ENCODE measurements at regions not wholly inside any gene's neighbourhood (a gene's known extent, or its start where the extent isn't known, plus 50 kb on each side); places are given as distances from the start of the nearest gene placed in this dataset.

DNA sequence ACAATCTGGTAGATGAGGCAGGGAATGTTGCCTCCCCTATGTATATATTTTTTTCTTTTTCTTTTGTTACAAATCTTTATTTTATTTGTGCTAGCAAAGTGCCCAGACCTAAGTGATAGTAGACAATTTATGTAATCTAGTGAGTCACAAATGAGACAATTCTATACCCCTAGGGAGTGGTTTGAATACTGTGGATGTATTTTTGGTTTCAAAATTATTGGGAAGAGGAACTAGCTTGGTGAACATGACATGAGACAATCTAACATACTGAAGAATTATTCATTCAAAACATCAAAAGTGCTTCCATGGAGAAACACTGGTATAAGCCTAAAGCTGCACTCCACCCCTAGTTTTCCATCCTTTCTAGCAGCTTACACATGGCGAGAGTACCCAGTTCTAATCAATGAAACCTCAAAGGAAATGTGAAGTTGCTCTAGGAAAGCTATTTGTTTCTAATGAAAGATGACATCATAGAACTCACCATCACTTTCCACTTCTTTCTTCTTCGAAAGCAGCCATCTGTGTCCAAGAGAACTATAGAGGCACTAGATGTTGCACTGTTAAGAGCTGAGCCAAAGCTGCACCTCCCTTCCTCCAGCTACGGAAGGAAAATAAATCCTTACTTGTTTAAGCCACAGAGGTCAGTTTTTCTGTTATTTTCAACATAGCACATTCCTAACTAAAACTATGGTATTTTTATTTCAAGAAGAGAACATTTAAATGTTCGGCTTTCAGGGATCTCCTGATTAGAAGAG, 764.6 kb downstream of the LTN1 start:
- H3K4me3 ChIP-seq: no peak overlapping the region
- H3K4me1 ChIP-seq (ENCODE audit: control insufficient read depth in 1 of 2, low read depth in 2 of 2): peaks cover 0 to 5% of the 10 kb centered on the region in 2 donors
- no peaks in the 10 kb centered on the region for H3K9me3 ChIP-seq
- DNase-seq (ENCODE audit: low spot score) (no peak), ATAC-seq (ENCODE audit: insufficient number of reproducible peaks, low FRiP score, low read depth) (no peak)
- H3K27ac ChIP-seq: no peak overlapping the region
- no peaks in the 10 kb centered on the region for H3K36me3 ChIP-seq
- no peaks in the 10 kb centered on the region for H3K27me3 ChIP-seq (replicated peaks; ENCODE audit: insufficient read depth)
- TF ChIP-seq, protein P1, sequence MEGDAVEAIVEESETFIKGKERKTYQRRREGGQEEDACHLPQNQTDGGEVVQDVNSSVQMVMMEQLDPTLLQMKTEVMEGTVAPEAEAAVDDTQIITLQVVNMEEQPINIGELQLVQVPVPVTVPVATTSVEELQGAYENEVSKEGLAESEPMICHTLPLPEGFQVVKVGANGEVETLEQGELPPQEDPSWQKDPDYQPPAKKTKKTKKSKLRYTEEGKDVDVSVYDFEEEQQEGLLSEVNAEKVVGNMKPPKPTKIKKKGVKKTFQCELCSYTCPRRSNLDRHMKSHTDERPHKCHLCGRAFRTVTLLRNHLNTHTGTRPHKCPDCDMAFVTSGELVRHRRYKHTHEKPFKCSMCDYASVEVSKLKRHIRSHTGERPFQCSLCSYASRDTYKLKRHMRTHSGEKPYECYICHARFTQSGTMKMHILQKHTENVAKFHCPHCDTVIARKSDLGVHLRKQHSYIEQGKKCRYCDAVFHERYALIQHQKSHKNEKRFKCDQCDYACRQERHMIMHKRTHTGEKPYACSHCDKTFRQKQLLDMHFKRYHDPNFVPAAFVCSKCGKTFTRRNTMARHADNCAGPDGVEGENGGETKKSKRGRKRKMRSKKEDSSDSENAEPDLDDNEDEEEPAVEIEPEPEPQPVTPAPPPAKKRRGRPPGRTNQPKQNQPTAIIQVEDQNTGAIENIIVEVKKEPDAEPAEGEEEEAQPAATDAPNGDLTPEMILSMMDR (IDR thresholded peaks at IDR 0.05): no peak

DNA sequence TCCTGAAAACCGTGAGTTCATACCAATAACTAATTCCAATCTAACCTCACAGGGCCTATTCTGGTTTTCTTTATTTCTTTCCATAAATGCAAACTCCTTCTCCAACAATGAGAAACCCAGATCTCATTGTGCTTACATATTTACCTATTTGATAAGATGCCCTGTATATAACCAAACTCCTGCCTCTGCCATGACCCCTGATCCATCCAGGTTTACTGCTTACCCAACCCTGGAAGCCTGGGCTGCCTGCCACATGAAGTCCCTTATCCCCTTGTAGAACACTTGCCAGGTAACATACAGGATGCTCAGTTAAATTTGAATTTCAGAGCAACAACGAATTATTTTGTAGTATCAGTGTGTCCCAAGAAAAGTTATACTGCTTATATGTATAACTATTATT, 766.1 kb downstream of the LTN1 start:
- Histone ChIP-seq H3K9me3 (no peaks in the 10 kb centered on the region), H3K4me3 (no peak overlapping the region), H3K27me3 (replicated peaks; ENCODE audit: insufficient read depth) (no peaks in the 10 kb centered on the region), H3K36me3 (no peaks in the 10 kb centered on the region), H3K27ac (no peak overlapping the region), H3K4me1 (ENCODE audit: control insufficient read depth in 1 of 2, low read depth in 2 of 2) (peaks cover 0 to 5% of the 10 kb centered on the region in 2 donors)
- TF ChIP-seq, protein P1 (IDR thresholded peaks at IDR 0.05): no peak
- DNase-seq (ENCODE audit: low spot score) (no peak), ATAC-seq (ENCODE audit: insufficient number of reproducible peaks, low FRiP score, low read depth) (no peak)

DNA sequence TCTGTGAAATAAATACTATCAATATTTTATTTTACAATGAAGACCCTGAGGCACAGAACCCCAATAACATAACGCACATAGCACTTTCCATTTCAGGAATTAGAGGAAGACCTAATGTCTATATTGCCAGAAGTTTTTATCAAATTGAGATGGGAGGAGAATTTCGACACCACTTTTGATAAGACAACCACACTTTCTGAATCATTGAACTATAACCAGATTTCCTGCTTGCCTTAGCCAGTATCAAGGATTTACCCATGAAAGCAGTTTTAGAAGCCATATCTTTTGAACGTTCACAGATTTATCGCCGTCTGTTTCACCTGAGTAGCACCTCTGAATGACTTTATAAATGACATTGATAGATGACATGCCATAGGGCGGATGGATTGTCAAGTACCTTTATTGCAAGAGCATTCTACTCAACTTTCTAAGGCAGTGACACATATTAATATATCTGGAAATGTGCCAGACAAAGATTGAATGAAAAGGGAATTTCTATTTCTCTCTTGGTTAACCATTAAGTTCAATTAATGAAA, 768.4 kb downstream of the LTN1 start:
- no peaks in the 10 kb centered on the region for H3K36me3 ChIP-seq
- H3K27ac ChIP-seq: no peak overlapping the region
- ATAC-seq (ENCODE audit: insufficient number of reproducible peaks, low FRiP score, low read depth) (no peak), DNase-seq (ENCODE audit: low spot score) (no peak)
- H3K4me3 ChIP-seq: no peak overlapping the region
- TF ChIP-seq, protein P1 (IDR thresholded peaks at IDR 0.05): no peak
- no peaks in the 10 kb centered on the region for H3K27me3 ChIP-seq (replicated peaks; ENCODE audit: insufficient read depth)
- H3K4me1 ChIP-seq (ENCODE audit: control insufficient read depth in 1 of 2, low read depth in 2 of 2): peaks cover 7 to 19% of the 10 kb centered on the region in 2 donors
- H3K9me3 ChIP-seq: no peaks in the 10 kb centered on the region

DNA sequence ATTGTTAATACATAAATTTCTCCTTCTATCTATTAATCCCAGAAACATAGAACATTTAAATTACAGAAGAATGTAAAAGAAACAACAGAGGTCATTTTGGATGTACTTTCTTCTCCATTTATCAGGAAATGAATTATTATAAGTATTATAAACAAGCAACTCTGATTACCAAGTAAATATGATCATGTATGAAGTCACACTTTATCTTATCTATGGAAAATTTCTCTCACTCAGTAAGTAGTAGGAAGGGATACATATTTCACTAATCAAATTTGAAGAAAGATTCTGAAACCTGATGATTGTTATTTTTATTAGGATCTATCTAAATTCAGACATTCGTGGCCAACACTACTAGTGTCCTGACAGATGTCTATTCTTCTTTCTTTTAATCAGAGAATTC, 770.7 kb downstream of the LTN1 start:
- H3K27ac ChIP-seq: no peak overlapping the region
- TF ChIP-seq, protein P1 (IDR thresholded peaks at IDR 0.05): no peak
- peaks cover 7 to 19% of the 10 kb centered on the region in 2 donors for H3K4me1 ChIP-seq (ENCODE audit: control insufficient read depth in 1 of 2, low read depth in 2 of 2)
- no peaks in the 10 kb centered on the region for H3K36me3 ChIP-seq
- no peaks in the 10 kb centered on the region for H3K27me3 ChIP-seq (replicated peaks; ENCODE audit: insufficient read depth)
- no peaks in the 10 kb centered on the region for H3K9me3 ChIP-seq
- no peak overlapping the region for H3K4me3 ChIP-seq
- ATAC-seq (ENCODE audit: insufficient number of reproducible peaks, low FRiP score, low read depth): no peak
- DNase-seq (ENCODE audit: low spot score): no peak

DNA sequence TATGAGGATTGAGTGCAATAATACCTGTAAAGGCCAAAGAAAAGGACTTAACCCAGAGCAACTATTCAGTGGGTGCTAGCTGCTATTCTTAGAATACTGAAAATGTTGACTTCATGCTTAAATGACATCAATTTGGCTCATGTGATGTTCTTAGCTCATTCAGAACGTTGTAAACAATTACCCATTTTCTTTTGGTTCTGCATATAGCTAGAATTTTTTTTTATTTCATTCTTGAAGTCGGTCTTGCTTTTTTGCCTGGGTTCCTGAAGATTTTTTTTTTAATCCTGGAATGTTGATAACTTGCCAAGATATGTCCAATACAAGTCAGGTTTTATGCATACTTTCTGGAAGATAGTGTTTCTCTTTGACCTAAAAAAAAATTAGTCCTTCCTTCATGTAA, 772.0 kb downstream of the LTN1 start:
- Histone ChIP-seq H3K4me3 (no peak overlapping the region), H3K27ac (no peak overlapping the region), H3K27me3 (replicated peaks; ENCODE audit: insufficient read depth) (no peaks in the 10 kb centered on the region), H3K4me1 (ENCODE audit: control insufficient read depth in 1 of 2, low read depth in 2 of 2) (peaks cover 7 to 24% of the 10 kb centered on the region in 2 donors), H3K36me3 (no peaks in the 10 kb centered on the region), H3K9me3 (no peaks in the 10 kb centered on the region)
- no peak for DNase-seq (ENCODE audit: low spot score)
- TF ChIP-seq, protein P1 (IDR thresholded peaks at IDR 0.05): no peak
- ATAC-seq (ENCODE audit: insufficient number of reproducible peaks, low FRiP score, low read depth): no peak

Measured in thoracic aorta (tissue), 2 donors.